DMS79 treated with DMSO at 0.1 percent for 48 hours (cell line): ENCODE measurements at regions not wholly inside any gene's neighbourhood (a gene's known extent, or its start where the extent isn't known, plus 50 kb on each side); places are given as distances from the start of the nearest gene placed in this dataset.
"Not testable (repeated sequence)": the region's sequence is repeated elsewhere in the genome, so short reads cannot be mapped to it uniquely, and the experiment has no call there.

Source experiments
- DNase-seq: peaks from one replicate; lab custom pipeline; 2025; lab: John Stamatoyannopoulos, UW

GRCh38 chr12:131378176-131378842 lies 332.6 kb upstream of the SFSWAP start:
- DNase-seq, result no peak

DNA sequence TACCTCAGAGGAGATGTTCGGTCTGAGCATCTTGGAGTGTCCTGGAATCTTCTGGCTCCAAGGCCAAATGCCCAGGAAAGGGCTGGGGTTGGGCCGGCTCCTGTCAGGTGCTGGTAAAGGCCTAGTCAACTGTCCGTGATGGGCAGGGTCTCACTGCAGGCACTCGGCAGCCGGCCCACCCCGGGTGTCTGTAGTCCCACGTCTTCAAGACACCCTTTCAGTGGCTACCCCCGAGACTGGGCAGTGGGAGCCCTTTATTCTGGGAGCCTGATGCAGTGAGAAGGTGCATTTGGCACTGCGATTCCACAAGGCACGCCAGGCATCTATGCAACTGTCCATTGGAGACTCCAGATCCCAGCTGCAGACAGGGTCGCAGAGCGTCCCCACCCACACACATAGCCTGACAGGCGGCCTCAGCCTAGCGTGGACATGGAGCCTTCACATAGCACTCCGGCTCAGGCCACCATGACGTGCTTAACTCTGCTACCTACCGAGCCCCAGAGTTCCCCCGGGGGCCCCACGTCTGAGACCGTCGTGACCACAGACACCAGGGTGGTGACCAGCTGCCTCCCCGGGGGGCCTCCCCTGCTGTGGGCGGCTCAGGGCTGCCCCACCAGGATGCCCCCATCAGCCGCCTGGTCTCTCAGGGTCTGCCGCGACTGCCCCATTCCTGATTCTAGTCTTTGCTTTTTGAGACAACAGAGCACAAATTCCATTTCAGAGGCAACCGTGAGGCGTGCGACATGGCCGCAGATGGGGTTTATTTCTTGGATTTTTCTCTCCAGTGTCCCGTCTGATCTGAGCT lies 331.8 kb upstream of the SFSWAP start:
- DNase-seq, result no peak

DNA sequence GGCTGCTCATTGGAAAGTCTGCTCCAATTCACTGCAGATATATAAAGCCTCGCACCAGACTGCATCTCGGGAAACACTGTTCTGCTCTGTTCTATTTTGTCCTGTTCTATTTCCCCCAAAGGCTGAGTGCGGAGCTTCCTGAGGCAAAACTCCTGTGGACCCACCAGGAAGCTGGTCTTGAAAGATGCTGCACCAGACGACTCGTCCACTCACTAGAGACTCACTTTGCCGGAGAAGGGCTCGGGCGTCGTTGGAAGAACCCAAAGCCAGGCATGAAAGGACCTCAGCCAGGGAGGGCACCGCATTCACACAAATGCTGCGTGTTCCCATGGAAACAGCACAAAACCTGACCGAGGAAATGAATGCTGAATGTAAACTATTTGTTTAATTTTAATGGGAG lies 331.2 kb upstream of the SFSWAP start:
- DNase-seq, result no peak

DNA sequence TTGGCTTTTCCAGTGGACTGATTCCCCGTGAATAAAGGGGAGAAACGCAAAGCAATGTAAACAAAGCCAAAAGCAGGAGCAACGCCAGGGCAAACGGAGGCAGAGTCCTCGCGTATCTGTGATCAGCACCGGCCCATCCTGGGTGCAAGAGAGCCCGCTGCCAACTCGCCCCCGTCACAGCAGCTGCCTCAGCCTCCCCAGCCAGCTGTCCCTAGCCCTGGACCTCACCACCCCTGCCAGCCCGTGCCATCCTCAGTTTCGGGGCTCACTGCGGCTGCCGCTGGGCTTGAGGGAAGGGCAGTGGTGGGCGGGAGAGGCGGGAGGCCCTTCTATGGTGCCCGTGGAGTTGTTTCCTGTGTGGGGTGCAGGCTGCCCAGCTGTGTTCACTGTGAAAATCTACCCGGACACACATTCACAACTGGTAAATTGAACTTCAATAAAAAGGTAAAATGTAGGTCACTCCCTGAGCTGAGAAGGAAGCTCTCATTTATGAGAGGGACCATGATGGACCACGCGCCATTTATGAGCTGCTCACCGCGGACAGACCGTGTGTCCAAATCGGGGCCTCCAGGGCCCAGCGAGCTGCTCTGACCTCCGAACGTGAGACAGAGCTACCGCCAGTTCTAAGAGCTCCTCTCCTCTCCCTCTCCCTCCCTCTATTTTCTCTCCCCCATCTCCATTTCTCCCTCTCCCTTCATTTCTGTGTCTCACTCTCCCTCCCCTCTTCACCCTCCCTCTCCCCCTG lies 330.5 kb upstream of the SFSWAP start:
- no peak for DNase-seq

GRCh38 chr12:131380965-131381705 lies 329.8 kb upstream of the SFSWAP start:
- DNase-seq, result no peak

GRCh38 chr12:131381716-131382430 lies 329.0 kb upstream of the SFSWAP start:
- no peak for DNase-seq

DNA sequence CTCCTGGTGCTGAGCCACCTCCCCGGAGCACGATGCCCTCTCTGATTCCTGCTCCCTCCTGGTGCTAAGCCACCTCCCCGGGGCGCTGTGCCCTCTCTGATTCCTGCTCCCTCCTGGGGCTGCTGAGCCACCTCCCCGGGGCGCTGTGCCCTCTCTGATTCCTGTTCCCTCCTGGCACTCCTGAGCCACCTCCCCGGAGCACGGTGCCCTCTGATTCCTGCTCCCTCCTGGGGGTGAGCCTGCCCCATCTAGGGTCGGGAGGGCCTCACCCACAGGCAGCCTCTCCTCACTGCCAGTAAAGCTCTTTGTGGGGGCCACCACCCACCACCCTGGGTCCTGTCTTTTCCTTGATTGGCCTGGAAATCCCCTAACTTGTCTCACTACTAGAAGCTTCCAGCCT lies 327.6 kb upstream of the SFSWAP start:
- no peak for DNase-seq

- DNase-seq, result no peak
These were observed 326.9 kb upstream of the SFSWAP start for GRCh38 chr12:131383741-131384543.

DNA sequence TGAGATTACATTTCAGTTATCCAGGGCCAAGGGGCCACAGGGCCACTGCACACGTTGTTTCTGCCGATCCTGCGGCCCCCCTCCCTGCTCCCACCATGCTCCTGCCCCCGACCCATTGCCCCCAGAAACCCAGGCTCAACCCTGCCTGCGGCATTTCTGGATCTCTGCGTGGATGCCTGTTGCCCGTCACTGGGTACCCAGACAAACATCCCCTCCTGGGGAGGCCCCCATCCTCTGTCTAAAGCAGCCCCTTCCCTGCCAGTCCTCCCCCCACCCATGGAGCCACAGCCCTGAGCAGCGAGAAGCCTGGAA lies 326.4 kb upstream of the SFSWAP start:
- DNase-seq, result no peak

GRCh38 chr12:131385313-131386166 lies 325.4 kb upstream of the SFSWAP start:
- no peak for DNase-seq

DNA sequence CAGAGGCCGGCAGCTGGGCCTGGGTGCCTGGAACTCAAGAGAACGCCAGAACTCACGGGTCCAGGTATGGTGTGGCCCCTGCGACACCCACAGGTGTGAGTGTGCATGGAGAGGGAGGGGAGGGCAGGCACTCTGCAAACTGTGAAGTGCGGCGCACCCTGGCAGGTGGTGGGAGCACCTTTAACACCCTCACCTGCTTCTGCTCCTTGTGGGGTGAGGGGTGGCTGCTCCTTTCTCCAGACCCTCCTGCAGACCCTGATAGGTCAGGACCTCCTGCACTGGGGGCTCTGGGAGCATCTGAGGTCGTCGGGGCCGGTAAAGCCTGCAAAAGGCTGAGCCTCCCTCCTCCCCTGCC lies 324.7 kb upstream of the SFSWAP start:
- no peak for DNase-seq

- no peak for DNase-seq
These were observed 324.1 kb upstream of the SFSWAP start for GRCh38 chr12:131386781-131387180.

DNA sequence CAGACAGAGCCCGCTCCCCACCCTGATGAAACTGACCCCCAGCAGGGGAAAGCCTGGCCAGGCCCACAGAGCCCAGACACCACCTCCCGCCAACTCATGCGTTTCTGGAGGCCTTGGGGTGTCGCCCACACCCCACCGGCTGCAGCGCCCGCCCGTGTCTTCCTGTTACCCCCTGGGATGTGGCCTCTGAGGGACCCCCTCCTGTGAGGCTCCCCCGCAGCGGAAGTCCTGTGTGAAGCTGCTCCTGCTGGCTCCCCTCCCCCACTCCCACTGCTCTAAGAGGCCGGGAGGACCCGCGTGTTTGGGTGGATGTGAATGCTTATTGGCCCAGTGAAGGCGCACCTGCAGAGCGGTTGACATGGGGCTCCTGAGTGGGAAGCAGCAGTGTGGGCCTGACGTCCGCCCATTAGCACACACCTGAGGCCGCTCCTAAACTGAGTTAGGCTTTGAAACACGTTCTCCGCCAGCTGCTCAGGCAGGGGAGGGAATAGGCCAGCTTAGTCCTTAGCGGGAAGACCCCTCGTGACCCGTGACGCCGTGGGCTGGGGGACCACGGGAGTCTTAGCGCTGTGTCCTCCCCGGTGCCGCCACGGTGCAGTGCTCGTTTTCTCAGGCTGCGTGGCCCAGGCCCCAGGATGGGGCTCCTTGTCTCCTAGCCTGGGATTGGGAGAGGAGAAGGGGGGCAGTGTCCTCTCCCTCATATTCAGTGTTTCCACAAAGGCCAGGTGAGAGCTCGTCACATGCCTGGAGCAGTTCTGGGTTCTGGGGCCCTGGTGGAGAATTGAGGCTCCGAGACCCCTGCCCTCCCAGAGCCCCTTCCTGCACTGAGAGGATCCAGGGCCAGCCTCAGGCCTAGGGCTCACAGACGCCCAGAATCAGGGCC lies 323.4 kb upstream of the SFSWAP start:
- DNase-seq, result no peak

DNA sequence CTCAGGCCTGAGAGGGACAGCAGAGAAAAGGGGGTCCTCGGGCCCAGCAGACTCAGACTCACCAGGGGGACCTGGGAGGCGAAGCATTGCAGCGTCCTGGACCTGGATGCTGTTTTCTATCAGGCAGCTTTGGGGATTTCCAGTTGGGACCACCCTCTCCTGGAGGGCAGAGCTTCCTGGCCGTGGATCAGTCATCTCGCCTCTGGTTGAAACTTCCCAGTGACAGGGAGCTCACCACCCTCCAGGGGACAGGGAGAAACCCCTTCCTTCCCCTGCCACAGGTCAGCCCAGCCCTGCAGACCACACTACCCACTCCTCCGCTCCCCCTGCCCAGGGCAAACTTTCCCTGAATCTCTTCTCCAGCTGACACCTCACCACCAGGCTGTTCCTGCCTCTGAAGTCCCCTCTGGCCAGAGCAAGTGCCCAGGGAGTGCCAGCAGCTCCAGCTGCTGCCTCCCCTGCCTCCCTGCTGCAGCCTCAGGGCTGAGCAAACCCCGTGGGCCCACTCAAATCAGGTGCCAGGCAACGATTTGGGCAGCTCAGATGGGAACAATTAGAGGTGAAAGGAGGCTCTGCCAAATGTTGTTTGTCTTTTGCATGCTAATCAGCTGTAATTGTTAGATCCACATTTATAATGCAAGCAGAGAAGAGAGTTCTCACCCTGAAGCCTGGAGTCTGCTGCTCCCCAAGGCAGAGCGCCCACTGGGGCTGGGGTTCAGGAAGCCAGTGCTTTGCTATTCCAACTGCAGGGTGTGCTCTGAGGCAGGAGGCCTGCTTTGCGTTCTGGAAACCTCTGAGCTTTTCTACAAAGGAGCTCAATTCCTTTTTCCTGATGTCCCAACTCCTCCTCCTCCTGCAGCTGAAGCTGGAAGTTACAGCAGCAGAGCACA lies 322.5 kb upstream of the SFSWAP start:
- DNase-seq, result not testable (repeated sequence)

GRCh38 chr12:131389054-131390013 lies 321.6 kb upstream of the SFSWAP start:
- DNase-seq, result no peak

- DNase-seq, result no peak
These were observed 320.2 kb upstream of the SFSWAP start for GRCh38 chr12:131390412-131391334.
